GM21786 (cell line): ENCODE measurements at regions not wholly inside any gene's neighbourhood (a gene's known extent, or its start where the extent isn't known, plus 50 kb on each side); places are given as distances from the start of the nearest gene placed in this dataset.
A peak's percentile ranks its signal among the peaks of the same experiment; 100 is the strongest.
"Not testable (repeated sequence)": the region's sequence is repeated elsewhere in the genome, so short reads cannot be mapped to it uniquely, and the experiment has no call there.

Experiments used
- ATAC-seq: cut with Tn5 transposase; IDR thresholded peaks from one replicate; pipeline ENCODE4 v1.9.1; 2021; ENCODE audit not compliant: unreplicated experiment

- no peak for ATAC-seq
Measured at GRCh38 chr6:117761610-117762009, 86.3 kb downstream of the NUS1 start.

- peak; percentile 94 for ATAC-seq
Measured at GRCh38 chr6:117771403-117771802, 96.1 kb downstream of the NUS1 start.

GRCh38 chr6:117776441-117776840, 101.2 kb downstream of the NUS1 start:
- no peak for ATAC-seq

- no peak for ATAC-seq
Measured at GRCh38 chr6:117781550-117781949, 106.3 kb downstream of the NUS1 start.

GRCh38 chr6:117783279-117783678, 108.0 kb downstream of the NUS1 start:
- no peak for ATAC-seq

GRCh38 chr6:117791012-117791411, 115.7 kb downstream of the NUS1 start:
- ATAC-seq, result no peak

- ATAC-seq, result no peak
Measured at GRCh38 chr6:117795234-117795633, 111.8 kb upstream of the SLC35F1 start.

- ATAC-seq, result not testable (repeated sequence)
Measured at GRCh38 chr6:117798819-117799218, 108.2 kb upstream of the SLC35F1 start.

- no peak for ATAC-seq
Measured at GRCh38 chr6:117810269-117810668, 96.8 kb upstream of the SLC35F1 start.

GRCh38 chr6:117817499-117817898, 89.6 kb upstream of the SLC35F1 start:
- ATAC-seq, result no peak

- no peak for ATAC-seq
Measured at GRCh38 chr6:117817992-117818391, 89.1 kb upstream of the SLC35F1 start.

GRCh38 chr6:117818449-117818848, 88.6 kb upstream of the SLC35F1 start:
- no peak for ATAC-seq

GRCh38 chr6:117829594-117830319, 77.3 kb upstream of the SLC35F1 start:
- no peak for ATAC-seq

- no peak for ATAC-seq
Measured at GRCh38 chr6:117837261-117837660, 69.8 kb upstream of the SLC35F1 start.

- ATAC-seq, result no peak
Measured at GRCh38 chr6:117840541-117840983, 66.5 kb upstream of the SLC35F1 start.

GRCh38 chr6:117847912-117848311, 59.2 kb upstream of the SLC35F1 start:
- no peak for ATAC-seq

- ATAC-seq, result no peak
Measured at GRCh38 chr6:117849087-117849486, 58.0 kb upstream of the SLC35F1 start.
